ENCODE measurements at regions not wholly inside any gene's neighbourhood (a gene's known extent, or its start where the extent isn't known, plus 50 kb on each side); places are given as distances from the start of the nearest gene placed in this dataset.

GRCh38 chr2:17328161-17328560, 190.1 kb downstream of the RAD51AP2 start:
- FAIRE-seq: no peak
- no peak for DNase-seq (ENCODE audit: insufficient read length, low spot score)
- TF ChIP-seq POLR2A (IDR thresholded peaks at IDR 0.05; ENCODE audit: low read depth, low read length): no peak
- no peak for TF ChIP-seq POLR2AphosphoS5 (IDR thresholded peaks at IDR 0.05; ENCODE audit: low read depth, low read length)
- TF ChIP-seq TAF1 (IDR thresholded peaks at IDR 0.05; ENCODE audit: low read depth, low read length): no peak
- TF ChIP-seq POU2F2 (IDR thresholded peaks at IDR 0.05; ENCODE audit: low read depth, low read length): no peak
- TF ChIP-seq SPI1 (IDR thresholded peaks at IDR 0.05; ENCODE audit: low read depth, low read length): no peak
- TF ChIP-seq PAX5 (IDR thresholded peaks at IDR 0.05; ENCODE audit: insufficient read depth, low read length, severe bottlenecking): no peak

- no peak for FAIRE-seq
- TF ChIP-seq SPI1 (IDR thresholded peaks at IDR 0.05; ENCODE audit: low read depth, low read length): no peak
- no peak for TF ChIP-seq TAF1 (IDR thresholded peaks at IDR 0.05; ENCODE audit: low read depth, low read length)
- no peak for TF ChIP-seq POLR2A (IDR thresholded peaks at IDR 0.05; ENCODE audit: low read depth, low read length)
- no peak for TF ChIP-seq POU2F2 (IDR thresholded peaks at IDR 0.05; ENCODE audit: low read depth, low read length)
- no peak for TF ChIP-seq PAX5 (IDR thresholded peaks at IDR 0.05; ENCODE audit: insufficient read depth, low read length, severe bottlenecking)
- no peak for TF ChIP-seq POLR2AphosphoS5 (IDR thresholded peaks at IDR 0.05; ENCODE audit: low read depth, low read length)
- DNase-seq (ENCODE audit: insufficient read length, low spot score): no peak
Measured at GRCh38 chr2:17327649-17328048, 190.6 kb downstream of the RAD51AP2 start.

DNA sequence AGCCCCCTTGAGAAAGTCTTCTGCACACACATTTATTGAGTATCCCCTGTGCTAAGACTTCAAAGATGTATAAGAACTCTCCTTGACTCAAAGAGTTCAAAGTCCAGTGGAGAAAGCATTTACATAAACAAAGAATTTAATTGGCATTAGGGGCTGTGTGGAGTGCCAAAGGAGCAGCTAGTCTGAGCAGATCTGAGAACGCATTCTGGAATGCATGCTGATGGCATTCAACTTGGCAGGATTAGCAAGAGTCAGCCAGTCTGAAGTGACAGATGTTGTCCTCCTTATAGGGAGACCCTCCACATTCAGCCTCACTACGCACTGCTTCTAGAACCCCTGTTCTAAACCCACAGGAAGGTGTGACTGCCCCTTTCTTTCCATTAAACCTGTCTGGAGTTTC, 191.5 kb downstream of the RAD51AP2 start:
- FAIRE-seq (no peak), DNase-seq (ENCODE audit: insufficient read length, low spot score) (no peak)
- TF ChIP-seq POU2F2 (IDR thresholded peaks at IDR 0.05; ENCODE audit: low read depth, low read length): no peak
- TF ChIP-seq POLR2AphosphoS5 (IDR thresholded peaks at IDR 0.05; ENCODE audit: low read depth, low read length): no peak
- no peak for TF ChIP-seq TAF1 (IDR thresholded peaks at IDR 0.05; ENCODE audit: low read depth, low read length)
- no peak for TF ChIP-seq POLR2A (IDR thresholded peaks at IDR 0.05; ENCODE audit: low read depth, low read length)

DNA sequence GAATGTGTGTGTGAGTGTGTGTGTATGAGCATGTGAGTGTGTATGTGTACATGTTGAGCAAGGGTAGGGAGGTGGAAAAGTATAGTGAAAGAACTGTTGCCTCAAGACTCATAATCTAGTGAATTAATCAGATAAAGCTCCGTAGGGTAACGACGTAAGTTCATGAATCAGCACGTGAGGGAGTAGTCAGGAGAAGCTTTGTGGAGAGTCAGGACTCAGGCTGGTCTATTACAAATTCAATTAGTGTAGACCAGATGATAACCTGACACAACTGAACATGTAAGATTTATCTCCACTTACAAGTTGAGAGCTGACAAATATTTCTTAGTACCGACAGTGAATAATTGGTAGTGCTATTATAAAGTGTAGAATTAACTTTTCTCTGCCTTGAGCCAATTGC, 194.5 kb downstream of the RAD51AP2 start:
- DNase-seq (ENCODE audit: insufficient read length, low spot score): no peak
- TF ChIP-seq POLR2AphosphoS5 (IDR thresholded peaks at IDR 0.05; ENCODE audit: low read depth, low read length) (no peak), SPI1 (IDR thresholded peaks at IDR 0.05; ENCODE audit: low read depth, low read length) (no peak), POU2F2 (IDR thresholded peaks at IDR 0.05; ENCODE audit: low read depth, low read length) (no peak), PAX5 (IDR thresholded peaks at IDR 0.05; ENCODE audit: insufficient read depth, low read length, severe bottlenecking) (no peak), POLR2A (IDR thresholded peaks at IDR 0.05; ENCODE audit: low read depth, low read length) (no peak), TAF1 (IDR thresholded peaks at IDR 0.05; ENCODE audit: low read depth, low read length) (no peak)
- no peak for FAIRE-seq

- TF ChIP-seq POU2F2 (IDR thresholded peaks at IDR 0.05; ENCODE audit: low read depth, low read length): no peak
- TF ChIP-seq POLR2A (IDR thresholded peaks at IDR 0.05; ENCODE audit: low read depth, low read length): no peak
- no peak for TF ChIP-seq PAX5 (IDR thresholded peaks at IDR 0.05; ENCODE audit: insufficient read depth, low read length, severe bottlenecking)
- TF ChIP-seq POLR2AphosphoS5 (IDR thresholded peaks at IDR 0.05; ENCODE audit: low read depth, low read length): no peak
- TF ChIP-seq TAF1 (IDR thresholded peaks at IDR 0.05; ENCODE audit: low read depth, low read length): no peak
- FAIRE-seq (no peak), DNase-seq (ENCODE audit: insufficient read length, low spot score) (no peak)
Measured at GRCh38 chr2:17322461-17322860, 195.8 kb downstream of the RAD51AP2 start.

DNA sequence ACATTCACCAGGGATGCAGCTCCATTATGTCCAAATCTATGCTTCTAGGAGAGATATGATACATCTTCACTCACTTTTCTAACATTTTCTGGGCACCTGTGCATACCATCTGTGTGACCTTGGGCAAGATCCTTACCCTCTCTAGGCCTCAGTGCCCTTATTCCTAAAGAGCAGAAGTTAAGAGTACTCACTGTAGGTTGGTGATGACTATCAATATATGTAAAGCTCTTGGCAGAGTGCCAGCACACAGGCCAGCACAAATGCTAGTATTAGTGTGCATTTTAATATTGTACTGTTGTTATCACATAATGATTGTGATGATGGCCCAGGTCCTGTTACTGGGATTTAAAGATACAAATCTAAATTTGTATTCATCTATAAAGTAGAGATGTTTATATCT, 199.2 kb downstream of the RAD51AP2 start:
- no peak for DNase-seq (ENCODE audit: insufficient read length, low spot score)
- FAIRE-seq: no peak
- TF ChIP-seq TAF1 (IDR thresholded peaks at IDR 0.05; ENCODE audit: low read depth, low read length) (no peak), SPI1 (IDR thresholded peaks at IDR 0.05; ENCODE audit: low read depth, low read length) (no peak), POU2F2 (IDR thresholded peaks at IDR 0.05; ENCODE audit: low read depth, low read length) (no peak), POLR2A (IDR thresholded peaks at IDR 0.05; ENCODE audit: low read depth, low read length) (no peak), POLR2AphosphoS5 (IDR thresholded peaks at IDR 0.05; ENCODE audit: low read depth, low read length) (no peak), PAX5 (IDR thresholded peaks at IDR 0.05; ENCODE audit: insufficient read depth, low read length, severe bottlenecking) (no peak)

DNA sequence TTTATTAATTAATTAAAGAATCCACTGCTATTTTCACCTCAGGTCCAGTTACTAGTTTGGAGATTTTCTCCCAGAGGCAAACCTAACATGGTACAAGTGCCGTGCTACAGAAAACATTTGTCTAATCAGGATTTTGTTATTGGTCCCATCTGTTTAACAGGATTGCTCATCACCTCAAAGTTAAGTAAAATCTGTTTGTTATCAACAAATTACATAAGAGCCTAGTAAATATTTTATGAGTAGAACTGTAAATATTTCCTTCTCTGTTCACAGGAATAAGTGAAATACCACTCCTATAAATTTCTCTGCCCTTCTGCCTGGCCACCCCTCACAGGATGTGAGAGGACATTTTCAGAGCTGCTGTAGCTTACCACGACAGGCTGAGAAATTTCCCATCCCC, 200.2 kb downstream of the RAD51AP2 start:
- DNase-seq (ENCODE audit: insufficient read length, low spot score) (no peak), FAIRE-seq (no peak)
- TF ChIP-seq SPI1 (IDR thresholded peaks at IDR 0.05; ENCODE audit: low read depth, low read length) (no peak), POU2F2 (IDR thresholded peaks at IDR 0.05; ENCODE audit: low read depth, low read length) (no peak), POLR2A (IDR thresholded peaks at IDR 0.05; ENCODE audit: low read depth, low read length) (no peak), PAX5 (IDR thresholded peaks at IDR 0.05; ENCODE audit: insufficient read depth, low read length, severe bottlenecking) (no peak), TAF1 (IDR thresholded peaks at IDR 0.05; ENCODE audit: low read depth, low read length) (no peak), POLR2AphosphoS5 (IDR thresholded peaks at IDR 0.05; ENCODE audit: low read depth, low read length) (no peak)

DNA sequence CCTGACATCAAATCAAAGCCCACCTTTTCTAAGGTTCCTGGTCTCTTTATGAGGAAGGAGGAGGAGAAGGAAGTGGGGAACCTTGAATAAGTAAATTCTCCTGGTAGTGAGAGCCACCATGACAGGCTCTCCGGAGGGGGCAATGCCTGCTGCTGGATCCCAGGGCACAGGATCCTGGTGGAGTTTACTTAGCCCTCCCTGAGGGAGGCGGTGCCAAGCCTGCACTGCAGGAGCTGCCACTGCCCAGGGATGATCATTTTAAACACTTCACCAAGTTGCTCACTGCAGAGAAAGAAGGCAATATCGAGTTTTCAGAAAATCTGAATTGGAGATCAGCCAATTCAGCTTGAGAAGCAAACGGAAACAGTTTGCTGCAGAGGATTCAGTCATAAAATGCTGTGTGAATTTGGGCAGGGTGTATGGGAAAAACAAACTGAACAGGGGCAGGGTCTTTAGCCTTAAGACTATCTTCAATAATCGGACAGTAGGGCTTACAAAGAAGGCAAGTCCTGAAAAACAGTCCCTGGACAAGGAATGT, 200.7 kb downstream of the RAD51AP2 start:
- no peak for FAIRE-seq
- DNase-seq (ENCODE audit: insufficient read length, low spot score): no peak
- TF ChIP-seq POLR2A (IDR thresholded peaks at IDR 0.05; ENCODE audit: low read depth, low read length): no peak
- no peak for TF ChIP-seq POU2F2 (IDR thresholded peaks at IDR 0.05; ENCODE audit: low read depth, low read length)
- no peak for TF ChIP-seq TAF1 (IDR thresholded peaks at IDR 0.05; ENCODE audit: low read depth, low read length)
- no peak for TF ChIP-seq POLR2AphosphoS5 (IDR thresholded peaks at IDR 0.05; ENCODE audit: low read depth, low read length)
- no peak for TF ChIP-seq SPI1 (IDR thresholded peaks at IDR 0.05; ENCODE audit: low read depth, low read length)
- TF ChIP-seq PAX5 (IDR thresholded peaks at IDR 0.05; ENCODE audit: insufficient read depth, low read length, severe bottlenecking): no peak

DNA sequence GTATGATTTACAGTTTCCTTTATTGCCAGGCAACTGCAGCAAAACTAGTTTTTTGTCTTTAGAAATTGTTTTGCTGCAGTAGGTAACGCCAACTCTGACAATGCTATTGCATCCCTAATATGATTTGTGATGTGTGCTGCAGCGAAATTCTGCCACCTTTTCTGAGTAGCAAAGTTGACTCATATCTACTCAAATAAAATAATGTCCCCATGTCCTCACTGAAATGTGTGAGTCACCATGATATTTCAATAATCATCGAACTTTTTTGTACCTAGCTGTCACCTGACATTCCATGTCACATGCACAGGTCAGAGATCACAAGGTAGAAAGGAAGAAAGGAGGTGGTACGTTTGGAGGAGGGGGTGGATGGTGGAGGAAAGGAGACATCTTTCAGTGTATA, 205.0 kb downstream of the RAD51AP2 start:
- TF ChIP-seq PAX5 (IDR thresholded peaks at IDR 0.05; ENCODE audit: insufficient read depth, low read length, severe bottlenecking): no peak
- TF ChIP-seq POLR2AphosphoS5 (IDR thresholded peaks at IDR 0.05; ENCODE audit: low read depth, low read length): no peak
- no peak for TF ChIP-seq POLR2A (IDR thresholded peaks at IDR 0.05; ENCODE audit: low read depth, low read length)
- TF ChIP-seq POU2F2 (IDR thresholded peaks at IDR 0.05; ENCODE audit: low read depth, low read length): no peak
- no peak for TF ChIP-seq SPI1 (IDR thresholded peaks at IDR 0.05; ENCODE audit: low read depth, low read length)
- no peak for TF ChIP-seq TAF1 (IDR thresholded peaks at IDR 0.05; ENCODE audit: low read depth, low read length)
- DNase-seq (ENCODE audit: insufficient read length, low spot score) (no peak), FAIRE-seq (no peak)
